ENCODE measurements at regions not wholly inside any gene's neighbourhood (a gene's known extent, or its start where the extent isn't known, plus 50 kb on each side); places are given as distances from the start of the nearest gene placed in this dataset.

- TF ChIP-seq CTCF (optimal IDR thresholded peaks at IDR 0.05 in 1 of 3, IDR thresholded peaks at IDR 0.05 in 1 of 3, conservative IDR thresholded peaks at IDR 0.05 in 1 of 3; ENCODE audit: extremely low read depth in 1 of 3, insufficient read depth in 2 of 3, low read length in 3 of 3): no peak
- TF ChIP-seq EZH2 (IDR thresholded peaks at IDR 0.05; ENCODE audit: low read length): no peak
These were observed 245.3 kb upstream of the P2RY1 start for GRCh38 chr3:152589644-152590043.

Data from keratinocyte (primary cell).